ENCODE measurements at regions not wholly inside any gene's neighbourhood (a gene's known extent, or its start where the extent isn't known, plus 50 kb on each side); places are given as distances from the start of the nearest gene placed in this dataset.

DNA sequence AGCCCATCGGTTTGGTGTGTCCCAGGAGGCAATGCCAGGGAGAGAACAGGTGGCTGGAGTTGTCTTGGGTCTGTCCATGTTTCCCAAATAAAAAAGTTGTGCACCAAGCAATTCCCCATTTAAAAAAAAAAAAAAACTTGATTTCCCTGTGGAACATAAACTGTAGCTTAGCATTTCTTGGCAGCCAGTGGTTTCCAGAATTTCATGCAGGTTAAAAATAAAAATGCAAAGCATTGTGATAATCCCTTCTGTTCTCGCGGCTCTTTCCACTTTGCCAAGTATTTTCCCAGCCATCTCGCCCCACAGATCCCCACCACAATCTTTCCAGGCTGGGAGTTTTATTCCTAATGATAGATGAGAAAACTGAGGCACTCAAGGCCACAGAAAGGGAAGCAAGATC, 51.4 kb upstream of the MSX1 start:
- no peak for DNase-seq

DNA sequence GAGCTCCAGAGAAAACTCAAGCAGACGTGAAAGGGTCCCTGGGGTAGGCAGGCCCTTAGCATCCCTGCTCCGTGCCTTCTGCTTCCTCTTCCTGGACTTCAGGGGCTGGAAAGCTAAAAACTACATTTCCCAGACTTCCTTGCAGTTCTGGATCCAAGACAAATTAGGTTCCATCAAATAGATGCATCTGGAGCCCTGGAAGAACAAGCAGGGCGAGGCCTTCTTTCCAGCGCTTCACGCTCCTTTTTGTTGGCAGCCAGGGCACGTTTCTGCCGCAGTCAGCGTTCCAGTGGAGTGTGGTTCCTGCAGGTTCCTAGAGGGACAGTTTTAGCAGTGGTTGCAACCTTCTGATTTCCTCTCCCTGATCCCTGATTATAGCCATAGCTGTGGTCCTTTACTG, 53.6 kb upstream of the MSX1 start:
- no peak for DNase-seq

DNA sequence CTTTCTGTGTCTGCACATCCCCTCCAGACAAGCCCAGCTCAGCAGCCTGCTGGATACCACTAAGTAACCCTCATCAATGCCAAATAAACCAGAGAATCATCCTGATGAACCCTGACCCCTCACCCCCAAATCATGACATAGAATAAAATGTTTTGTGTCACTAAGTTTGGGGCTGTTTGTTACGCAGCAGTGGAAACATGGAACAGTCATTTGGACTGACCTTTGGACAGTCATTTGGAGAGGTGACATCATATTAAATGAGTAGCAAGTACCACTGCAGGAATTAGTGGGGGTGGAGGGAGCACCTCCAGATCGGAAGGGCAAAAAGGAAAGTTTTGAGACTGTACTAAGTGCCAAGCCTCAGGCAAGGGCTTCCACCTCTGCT, 55.6 kb upstream of the MSX1 start:
- DNase-seq = no peak

DNA sequence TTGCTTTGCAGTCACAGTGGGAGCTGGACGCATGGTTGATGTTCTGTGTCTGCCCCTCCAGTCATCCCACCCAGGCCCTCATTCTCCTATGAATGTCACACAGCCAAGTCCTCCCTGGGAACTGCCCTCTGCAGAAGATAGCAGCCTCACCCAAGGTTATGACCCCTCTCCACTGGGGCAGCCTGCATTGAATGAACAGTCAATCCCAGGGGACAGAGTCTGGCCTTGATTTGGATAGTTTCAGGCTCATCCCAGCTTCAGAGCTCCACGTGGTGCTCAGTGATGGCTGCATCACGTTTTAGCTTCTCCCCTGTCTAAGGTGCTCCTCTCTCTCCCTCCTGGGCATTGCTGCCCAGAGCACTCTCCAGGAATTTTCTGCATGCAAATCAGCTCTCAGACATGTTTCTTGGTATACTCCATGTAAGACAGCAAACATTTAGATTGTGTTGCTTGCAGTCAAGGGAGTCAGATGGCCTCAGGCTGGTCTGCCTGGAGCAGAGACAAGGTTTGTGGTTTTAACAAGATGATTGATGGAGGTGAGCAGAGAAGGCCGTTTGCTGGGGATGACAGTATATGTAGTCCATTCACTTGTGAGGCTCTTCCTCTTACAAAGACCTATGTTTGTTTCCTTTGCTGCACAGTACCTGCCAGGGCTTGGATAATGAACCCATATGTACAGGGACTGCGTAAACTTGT, 56.1 kb upstream of the MSX1 start:
- DNase-seq = no peak

DNA sequence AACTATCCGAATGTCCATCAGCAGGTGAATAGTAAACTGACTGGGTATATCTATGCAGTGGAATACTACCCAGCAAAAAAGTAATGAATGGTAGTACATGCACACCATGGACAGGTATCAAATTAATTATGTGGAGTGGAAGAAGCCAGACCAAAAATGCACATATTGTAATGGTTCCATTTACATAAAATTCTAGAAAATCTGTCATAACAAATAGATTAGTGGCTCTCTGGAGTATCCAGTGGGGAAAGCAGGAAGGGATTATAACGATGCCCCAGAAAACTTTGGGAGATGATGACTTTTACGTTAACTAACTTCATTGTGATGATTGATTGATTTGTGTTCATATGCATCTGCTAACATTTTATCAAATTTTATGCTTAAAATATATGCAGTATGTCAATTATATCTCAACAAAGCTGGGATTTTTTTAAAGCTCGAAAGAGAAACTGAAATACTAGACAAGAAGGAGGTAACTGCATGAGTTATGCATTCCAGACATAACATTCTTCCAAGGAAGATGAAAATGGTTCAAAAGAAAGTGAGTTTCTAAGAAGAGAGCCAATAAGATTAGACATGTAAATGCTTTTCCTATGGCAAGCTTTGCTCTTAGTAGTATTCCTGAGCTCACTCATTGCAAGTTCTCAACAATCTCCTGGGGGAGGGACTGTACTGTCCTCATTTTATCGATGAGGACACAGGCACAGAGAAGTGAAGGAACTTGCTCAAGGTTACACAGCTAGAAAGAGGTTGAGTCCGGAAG, 58.6 kb upstream of the MSX1 start:
- DNase-seq = no peak

DNA sequence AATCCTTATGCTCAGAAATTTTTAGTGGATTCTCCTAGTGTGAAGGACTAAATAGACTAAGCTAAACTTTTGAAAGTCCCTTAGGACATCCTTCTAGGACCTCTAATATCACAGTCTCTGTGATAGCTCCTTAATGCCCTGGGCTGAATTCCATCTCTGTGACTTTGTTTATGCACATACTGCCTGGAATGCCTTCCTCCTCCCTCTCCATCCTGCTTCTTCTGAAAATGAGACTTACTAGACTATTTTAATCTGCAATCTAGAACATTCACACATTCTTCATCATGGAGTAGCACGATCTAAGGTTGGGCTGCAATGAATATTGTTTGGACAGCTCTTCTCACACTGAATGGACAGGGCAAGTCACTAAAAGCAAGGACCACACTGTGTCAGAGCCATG, 65.0 kb upstream of the MSX1 start:
- no peak for DNase-seq

DNA sequence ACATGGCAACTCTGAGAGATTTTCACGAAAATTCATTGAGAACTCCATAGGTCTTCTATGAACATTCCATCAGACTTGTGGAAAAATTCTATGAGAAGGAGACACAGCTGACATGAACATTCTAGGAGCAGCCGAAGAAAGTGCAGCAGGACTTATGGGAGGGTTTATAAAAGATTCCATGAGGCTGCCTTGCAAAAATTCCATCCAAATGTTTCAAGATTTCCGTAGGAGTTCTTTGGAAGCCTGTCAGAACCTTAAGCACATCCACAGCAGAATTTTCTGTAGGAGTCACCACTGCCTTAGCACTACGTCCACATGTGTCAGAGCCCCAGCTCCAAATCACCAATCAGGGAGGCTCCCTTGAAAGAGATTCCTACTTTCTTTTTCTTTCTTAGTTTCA, 67.0 kb upstream of the MSX1 start:
- DNase-seq = no peak

DNA sequence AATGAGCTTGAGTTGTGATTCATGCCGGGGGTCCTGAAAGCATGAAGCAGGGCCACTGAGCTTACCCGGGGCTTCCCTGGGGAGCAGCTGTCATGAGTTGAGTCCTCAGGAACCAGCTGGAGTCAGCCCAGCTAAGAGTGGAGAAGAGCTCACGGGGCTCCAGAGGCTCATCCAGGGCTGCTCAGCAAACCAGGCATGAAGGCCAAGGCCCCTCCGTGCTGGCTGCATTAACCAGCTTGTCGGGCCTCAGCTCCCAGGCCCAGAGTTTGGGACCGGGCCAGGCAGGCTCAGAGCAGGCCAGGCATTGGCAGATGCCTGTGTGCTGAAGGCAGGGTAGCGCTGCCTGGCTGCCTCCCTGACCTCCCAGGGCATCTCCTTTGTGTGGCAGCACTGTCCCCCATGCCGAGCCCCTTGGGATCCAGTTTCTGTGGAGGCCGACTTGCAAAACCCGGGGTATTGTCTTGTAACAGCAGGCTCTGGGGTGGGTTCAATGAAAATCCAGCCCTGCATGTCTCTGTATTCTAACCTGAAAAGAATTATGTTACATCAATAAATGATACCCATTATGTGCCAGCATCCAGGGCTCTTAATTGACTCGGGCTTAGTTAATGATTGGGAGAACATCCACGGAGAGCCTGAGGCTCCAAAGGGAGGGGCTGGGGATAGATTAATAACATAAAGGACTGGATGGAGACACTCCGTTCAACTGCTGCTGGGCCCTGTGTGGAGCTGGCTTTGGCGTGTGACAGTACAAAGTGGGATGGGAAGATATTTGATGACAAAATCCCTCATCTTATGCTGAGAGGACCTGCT, 68.0 kb upstream of the MSX1 start:
- no peak for DNase-seq

DNA sequence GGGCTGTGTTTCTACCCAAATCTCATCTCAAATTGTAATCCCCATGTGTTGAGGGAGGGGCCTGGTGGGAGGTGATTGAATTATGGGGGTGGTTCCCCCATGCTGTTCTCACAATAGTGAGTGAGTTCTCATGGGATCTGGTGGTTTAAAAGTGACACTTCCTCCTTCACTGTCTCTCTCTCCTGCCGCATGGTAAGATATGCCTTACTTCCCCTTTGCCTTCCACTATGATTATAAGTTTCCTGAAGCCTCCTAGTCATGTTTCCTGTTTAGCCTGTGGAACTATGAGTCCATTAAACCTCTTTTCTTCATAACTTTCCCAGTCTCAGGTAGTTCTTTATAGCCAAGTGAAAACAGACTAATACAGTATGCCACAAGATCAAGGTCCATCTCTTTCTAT, 70.0 kb upstream of the MSX1 start:
- DNase-seq = no peak

DNA sequence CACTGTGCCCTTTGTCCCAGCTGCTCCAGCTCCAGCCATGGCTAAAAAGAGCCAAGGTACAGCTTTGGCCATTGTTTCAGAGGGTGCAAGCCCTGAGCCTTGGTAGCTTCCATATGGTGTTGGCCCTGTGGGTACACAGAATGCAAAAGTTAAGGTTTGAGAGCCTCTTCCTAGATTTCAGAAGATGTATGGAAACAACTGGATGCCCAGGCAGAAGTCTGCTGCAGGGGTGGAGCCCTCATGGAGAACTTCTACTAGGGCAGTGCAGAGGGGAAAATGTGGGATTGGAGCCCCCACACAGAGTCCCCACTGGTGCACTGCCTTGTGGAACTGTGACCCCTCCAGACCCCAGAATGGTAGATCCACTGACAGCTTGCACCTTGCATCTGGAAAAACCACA, 70.9 kb upstream of the MSX1 start:
- no peak for DNase-seq

DNA sequence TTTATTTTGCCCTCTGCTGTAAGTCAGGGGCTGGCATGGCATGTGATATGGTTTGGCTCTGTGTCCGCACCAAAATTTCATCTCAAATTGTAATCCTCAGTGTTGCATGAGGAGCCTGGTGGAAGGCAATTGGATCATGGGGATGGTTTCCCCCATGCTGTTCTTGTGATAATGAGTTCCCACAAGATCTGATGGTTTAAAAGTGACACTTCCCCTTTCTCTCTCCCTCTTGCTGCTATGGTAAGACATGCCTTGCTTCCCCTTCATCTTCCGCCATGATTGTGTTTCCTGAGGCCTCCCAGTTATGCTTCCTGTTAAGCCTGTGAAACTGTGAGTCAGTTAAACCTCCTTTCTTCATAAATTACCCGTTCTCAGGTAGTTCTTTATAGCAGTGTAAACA, 72.0 kb upstream of the MSX1 start:
- DNase-seq = no peak

DNA sequence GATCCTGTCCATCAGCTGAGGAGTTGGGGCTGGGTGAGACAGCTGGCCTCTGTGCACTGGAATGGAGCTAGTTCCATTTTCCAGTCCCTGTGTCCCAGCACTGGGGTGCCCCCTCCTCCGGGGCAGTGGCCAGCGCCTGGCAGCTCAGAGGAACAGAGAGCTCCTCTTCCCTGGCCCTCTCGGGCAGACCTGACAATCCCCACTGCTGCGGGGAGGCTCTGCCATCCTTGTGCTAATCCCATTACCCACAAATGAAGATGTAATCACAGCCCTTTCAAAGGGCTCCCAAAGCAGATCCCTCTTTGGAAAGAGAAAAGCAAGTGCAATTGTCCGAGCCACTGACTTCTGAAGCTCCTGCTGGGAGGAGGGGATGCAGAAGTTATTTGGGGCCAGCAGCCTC, 75.1 kb upstream of the MSX1 start:
- no peak for DNase-seq

DNA sequence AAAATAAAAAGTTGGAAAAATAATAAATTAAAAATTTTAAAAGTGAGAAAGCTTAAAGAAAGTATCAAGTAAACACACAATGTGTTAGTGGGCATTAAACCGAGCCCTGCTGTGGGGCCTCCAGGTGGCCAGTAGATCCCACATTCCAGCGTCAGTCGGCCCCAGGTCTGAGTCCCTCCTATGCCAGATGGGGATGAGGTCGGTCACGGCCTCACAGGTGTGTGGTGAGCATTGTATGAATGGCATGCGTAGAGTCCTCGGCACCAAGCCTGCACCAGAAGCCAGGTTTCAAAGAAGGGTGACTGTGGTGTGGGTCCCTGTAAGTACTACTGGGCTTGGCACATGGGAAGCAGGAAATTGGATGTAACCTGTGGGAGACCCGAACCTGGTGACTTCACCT, 75.6 kb upstream of the MSX1 start:
- DNase-seq = no peak

DNA sequence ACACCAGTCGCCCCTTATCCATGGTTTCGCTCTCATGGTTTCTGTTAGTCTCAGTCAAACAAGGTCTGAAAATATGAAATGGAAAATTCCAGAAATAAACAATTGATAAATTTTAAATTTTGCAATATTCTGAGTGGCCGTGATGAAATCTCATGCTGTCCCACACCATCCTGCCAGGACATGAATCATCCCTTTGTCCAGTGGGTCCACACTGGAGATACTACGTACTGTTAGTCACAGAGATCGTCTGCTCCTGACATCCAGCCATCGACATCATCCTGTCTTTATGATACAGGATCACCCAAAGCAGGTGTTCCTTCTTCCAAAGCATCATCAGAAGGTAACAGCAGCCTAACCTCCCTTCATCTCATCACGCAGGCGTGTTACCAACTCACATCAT, 76.5 kb upstream of the MSX1 start:
- DNase-seq = no peak

DNA sequence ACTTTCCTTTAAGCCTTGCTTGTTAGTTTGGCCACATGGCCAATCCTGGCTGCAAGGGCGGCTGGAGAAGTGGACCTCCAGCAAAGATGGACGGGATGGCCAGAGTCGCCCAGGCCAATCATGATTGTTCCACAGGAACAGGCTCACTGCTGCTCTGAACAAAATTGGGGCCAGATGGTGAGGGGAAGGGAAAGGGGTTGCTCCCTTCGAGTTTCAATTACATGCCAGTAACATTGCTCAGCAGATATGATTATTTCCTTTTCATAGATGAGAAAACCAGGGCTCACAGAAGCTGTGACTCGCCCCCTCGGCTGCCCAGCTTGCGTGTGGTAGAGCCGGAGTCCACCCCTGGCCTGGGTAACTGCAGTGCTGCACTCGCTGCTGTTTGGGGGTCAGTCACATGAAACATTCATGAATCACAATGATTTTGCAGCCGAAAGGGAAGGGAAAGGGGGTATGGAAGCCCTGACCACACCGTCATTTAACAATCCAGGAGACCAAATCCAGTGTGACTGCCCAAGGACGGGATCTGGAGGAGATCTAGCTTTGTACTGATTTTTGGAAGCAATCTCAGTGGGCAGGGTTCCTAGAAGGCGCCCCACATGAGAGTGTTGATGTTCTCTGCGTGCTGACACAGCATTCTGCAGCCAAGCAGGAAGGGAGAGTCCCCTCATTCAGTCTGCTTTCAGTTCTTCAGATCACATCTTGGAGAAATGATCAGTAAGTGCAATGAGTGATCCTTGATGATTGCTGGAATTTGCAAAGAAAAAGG, 77.3 kb upstream of the MSX1 start:
- DNase-seq = no peak

DNA sequence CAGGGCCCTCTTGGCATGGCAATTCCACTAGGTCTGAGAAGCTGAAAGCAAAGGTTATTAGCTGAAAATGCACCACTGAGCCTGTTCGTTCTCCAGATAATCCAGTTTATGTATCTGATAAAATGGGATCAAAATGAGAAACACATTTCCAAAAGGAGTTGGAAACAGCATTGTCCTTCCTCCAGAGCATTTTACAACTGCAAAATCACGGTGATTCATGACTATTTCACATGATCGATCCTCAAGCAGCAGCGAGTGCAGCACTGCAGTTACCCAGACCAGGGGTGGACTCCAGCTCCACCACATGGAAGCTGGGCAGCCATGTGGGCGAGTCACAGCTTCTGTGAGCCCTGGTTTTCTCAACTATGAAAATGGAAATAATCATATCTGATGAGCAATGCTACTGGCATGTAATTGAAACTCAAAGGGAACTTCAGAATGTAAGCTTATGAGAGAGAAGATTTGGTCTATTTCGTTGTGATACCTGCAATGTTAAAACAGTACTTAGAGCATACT, 78.7 kb upstream of the MSX1 start:
- no peak for DNase-seq

DNA sequence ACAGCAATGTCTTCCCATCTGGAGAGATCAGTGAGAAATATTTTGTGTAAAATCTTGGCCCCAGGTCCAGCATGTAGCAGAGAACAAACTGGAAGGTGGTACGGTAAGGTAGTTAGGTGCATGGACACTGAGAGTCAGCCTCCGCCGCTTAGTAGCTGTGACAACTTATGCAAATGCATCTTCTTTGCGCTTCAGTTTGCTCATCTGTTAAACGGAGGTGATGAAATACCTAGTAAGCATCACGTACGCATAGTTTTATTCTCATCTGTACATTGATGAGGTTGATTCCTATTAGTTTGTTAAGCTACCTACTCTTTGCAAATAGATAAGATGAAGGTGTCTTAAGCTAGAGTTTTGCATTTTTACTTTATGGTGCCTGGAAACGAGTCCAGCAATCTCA, 80.0 kb upstream of the MSX1 start:
- no peak for DNase-seq

DNA sequence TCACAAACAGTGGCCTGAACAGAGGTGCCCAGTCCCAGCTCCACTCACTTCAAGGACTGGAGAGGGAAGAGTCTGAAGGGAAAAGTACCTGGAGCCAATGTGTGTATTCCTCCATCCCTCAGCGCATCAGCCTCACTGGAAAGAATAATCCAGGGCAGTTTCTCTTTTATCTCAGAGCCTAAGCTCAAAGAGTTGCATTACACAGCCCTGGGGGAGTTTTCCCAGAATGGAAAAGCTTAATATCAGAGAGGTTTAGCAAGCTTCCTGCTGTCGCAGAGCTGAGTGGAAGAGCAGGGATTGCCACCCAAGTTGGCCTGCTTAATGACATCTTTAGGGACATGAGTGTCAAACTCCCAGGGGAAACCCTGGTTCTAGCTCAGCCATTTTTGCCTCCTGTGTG, 80.4 kb upstream of the MSX1 start:
- no peak for DNase-seq

DNA sequence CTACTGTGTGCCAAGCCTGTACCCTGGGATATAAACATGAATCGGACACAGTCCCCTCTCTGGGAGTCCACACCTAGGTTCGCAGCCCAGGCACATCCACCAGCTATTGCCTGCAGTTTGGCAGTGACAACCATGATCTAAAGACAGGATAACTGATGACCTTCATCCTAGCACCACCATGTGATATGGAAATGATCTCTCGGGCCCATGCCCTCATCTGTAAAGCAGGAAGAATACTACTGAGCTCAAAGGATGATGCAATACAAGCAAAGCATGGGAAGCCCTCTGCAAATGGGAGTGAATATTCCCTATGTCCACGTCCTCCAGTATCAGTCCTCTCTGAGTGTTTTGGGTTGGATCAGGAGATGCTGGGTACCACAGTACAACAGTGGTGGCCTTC, 80.9 kb upstream of the MSX1 start:
- DNase-seq = no peak

DNA sequence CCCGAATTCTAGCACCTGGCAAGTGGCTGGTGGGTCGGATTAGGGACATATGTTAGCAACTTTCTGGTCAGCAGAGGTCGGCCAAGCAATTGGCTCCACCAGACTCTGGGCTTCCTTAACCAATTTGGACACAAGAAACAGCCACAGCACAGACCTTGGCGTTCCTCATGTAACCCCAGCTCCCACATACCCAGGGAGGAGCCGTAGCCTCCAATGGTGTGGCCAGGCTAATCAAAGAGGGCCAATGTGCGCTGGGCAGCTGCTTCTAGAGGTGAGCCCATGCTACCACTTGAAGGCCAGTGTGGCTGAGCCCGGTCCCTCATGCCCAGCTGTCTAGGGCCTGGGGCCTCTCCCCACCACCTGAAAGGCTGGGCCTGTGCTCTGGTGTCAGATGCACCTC, 82.5 kb upstream of the MSX1 start:
- DNase-seq = no peak

DNA sequence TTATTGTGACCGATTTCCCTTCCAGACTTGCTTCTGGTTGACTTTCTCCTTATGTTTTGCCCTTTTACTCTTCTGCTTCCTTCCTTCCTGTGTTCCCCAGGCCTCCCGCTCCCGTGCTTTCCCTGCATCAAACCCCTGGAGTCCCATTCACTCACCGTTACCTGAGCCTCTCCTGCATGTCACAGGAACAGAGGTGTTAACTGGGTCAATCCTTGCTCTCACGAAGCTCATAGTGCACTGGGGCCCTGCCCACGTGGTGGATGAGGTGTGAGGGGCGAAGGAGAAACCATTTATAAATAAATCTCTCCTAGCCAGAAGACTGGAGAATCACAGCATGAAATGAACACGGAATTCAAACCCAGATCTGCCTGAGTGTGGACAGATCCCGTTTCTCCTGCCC, 83.1 kb upstream of the MSX1 start:
- no peak for DNase-seq

DNA sequence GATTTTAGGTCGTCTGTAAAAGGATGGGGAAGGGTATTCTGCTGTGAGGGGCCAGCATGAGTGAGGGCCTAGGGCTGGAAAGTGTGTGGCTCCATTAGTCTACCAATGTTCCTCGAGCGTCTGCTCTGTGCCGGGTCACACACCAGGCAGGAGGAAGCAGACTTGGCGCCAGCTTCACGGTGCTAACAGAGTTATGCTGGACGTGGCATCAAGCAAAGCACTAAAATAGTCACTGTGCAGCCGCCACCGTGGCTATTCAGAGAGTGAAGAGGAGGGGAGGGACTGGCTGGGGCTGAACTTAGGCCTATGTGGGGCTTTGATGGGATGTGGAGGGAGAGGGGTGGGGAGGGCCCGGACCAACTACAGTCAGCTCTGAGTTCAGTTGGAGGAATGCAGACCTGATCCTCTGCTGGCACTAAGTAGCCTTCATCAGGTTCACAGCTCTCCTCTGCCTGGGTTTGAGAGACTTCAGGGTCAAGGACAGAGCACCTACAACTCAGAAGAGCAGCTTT, 83.9 kb upstream of the MSX1 start:
- no peak for DNase-seq

DNA sequence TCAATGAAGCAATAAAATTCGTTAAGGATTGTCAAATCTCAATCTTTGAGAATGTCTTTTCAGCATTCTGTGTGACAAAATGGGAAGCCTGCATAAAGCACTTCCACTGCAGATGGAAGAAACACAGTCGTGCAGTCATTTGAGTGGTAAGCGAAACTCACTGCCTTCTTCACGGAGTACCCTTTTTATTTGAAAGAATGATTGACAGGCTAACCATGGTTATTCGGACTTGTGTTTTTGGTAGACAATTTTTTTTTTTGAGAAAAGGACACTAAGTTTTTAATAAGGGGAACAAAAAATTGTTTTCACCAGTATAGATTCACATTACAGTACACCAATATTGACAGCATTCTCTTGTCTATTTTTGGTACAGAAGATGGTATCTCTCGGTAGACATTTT, 86.9 kb upstream of the MSX1 start:
- no peak for DNase-seq
